ENCODE measurements at regions not wholly inside any gene's neighbourhood (a gene's known extent, or its start where the extent isn't known, plus 50 kb on each side); places are given as distances from the start of the nearest gene placed in this dataset.

GRCh38 chr7:18320971-18321567 is 174.5 kb upstream of the HDAC9 start:
- no peak for DNase-seq

GRCh38 chr7:18330548-18330947 is 165.0 kb upstream of the HDAC9 start:
- DNase-seq, result no peak

GRCh38 chr7:18336626-18337025 is 158.9 kb upstream of the HDAC9 start:
- DNase-seq, result no peak

- DNase-seq, result no peak
Measured at GRCh38 chr7:18337048-18337809, 158.3 kb upstream of the HDAC9 start.

GRCh38 chr7:18338910-18339523 is 156.5 kb upstream of the HDAC9 start:
- DNase-seq, result no peak

GRCh38 chr7:18341756-18342155 is 153.8 kb upstream of the HDAC9 start:
- no peak for DNase-seq

- DNase-seq, result no peak
Measured at GRCh38 chr7:18343047-18343446, 152.5 kb upstream of the HDAC9 start.

- DNase-seq, result no peak
Measured at GRCh38 chr7:18344536-18344935, 151.0 kb upstream of the HDAC9 start.

- DNase-seq, result peak; percentile 59
Measured at GRCh38 chr7:18345641-18346234, 149.8 kb upstream of the HDAC9 start.

GRCh38 chr7:18347170-18347569 is 148.4 kb upstream of the HDAC9 start:
- DNase-seq, result no peak

GRCh38 chr7:18350678-18351077 is 144.9 kb upstream of the HDAC9 start:
- no peak for DNase-seq

GRCh38 chr7:18352339-18353255 is 143.0 kb upstream of the HDAC9 start:
- DNase-seq, result peak; percentile 60

GRCh38 chr7:18353339-18353738 is 142.2 kb upstream of the HDAC9 start:
- DNase-seq, result no peak

- DNase-seq, result no peak
Measured at GRCh38 chr7:18354108-18355085, 141.2 kb upstream of the HDAC9 start.

- DNase-seq, result no peak
Measured at GRCh38 chr7:18356191-18356645, 139.3 kb upstream of the HDAC9 start.

GRCh38 chr7:18357691-18358090 is 137.9 kb upstream of the HDAC9 start:
- DNase-seq, result no peak

GRCh38 chr7:18361756-18362155 is 133.8 kb upstream of the HDAC9 start:
- DNase-seq, result peak; percentile 58

- no peak for DNase-seq
Measured at GRCh38 chr7:18363751-18364380, 131.7 kb upstream of the HDAC9 start.

GRCh38 chr7:18364396-18364795 is 131.2 kb upstream of the HDAC9 start:
- no peak for DNase-seq

GRCh38 chr7:18366394-18366793 is 129.2 kb upstream of the HDAC9 start:
- no peak for DNase-seq

GRCh38 chr7:18369011-18369410 is 126.5 kb upstream of the HDAC9 start:
- no peak for DNase-seq

Measured in islet precursor cell (in vitro differentiated cells).